Left lung (tissue), 4 donors: ENCODE measurements at regions not wholly inside any gene's neighbourhood (a gene's known extent, or its start where the extent isn't known, plus 50 kb on each side); places are given as distances from the start of the nearest gene placed in this dataset.
"Not testable (repeated sequence)": the region's sequence is repeated elsewhere in the genome, so short reads cannot be mapped to it uniquely, and the experiment has no call there.

Source experiments
- ATAC-seq: fragments of 200-7000 bp; cut with Tn5 transposase; one replicate; pipeline ENCODE4 v1.9.1; 2020; ENCODE audit warnings: moderate library complexity
- DNase-seq, 4 donors: peaks; one replicate each; pipeline ENCODE4 v3.0.0-alpha.2; 2013 to 2020
- H3K27ac ChIP-seq, 2 donors: fragments of 200-600 bp; sonication (generic) in 1 of 2; one replicate each; pipeline versions ENCODE4 v1.5.0 to v1.8.0; 2020 to 2021
- H3K27me3 ChIP-seq, 2 donors: fragments of 200-600 bp; sonication (generic) in 1 of 2; one replicate each; pipeline versions ENCODE4 v1.5.0 to v1.8.0; 2020 to 2021
- H3K36me3 ChIP-seq, 2 donors: fragments of 200-600 bp; sonication (generic) in 1 of 2; one replicate each; pipeline versions ENCODE4 v1.5.0 to v1.8.0; 2020 to 2021
- H3K4me1 ChIP-seq, 2 donors: fragments of 200-600 bp; one replicate each; pipeline ENCODE4 v1.8.0; 2021
- H3K4me3 ChIP-seq, 2 donors: fragments of 200-600 bp; sonication (generic) in 1 of 2; one replicate each; pipeline versions ENCODE4 v1.5.0 to v1.8.0; 2020 to 2021; ENCODE audit warnings: mild to moderate bottlenecking in 1 of 2
- H3K9me3 ChIP-seq, 2 donors: fragments of 200-600 bp; sonication (generic) in 1 of 2; one replicate each; pipeline versions ENCODE4 v1.5.0 to v1.8.0; 2020 to 2021
- intact Hi-C, 2 donors: fragments of 100-400 bp; cut with DNase I; formaldehyde crosslinking; loops; one replicate each; pipeline versions ENCODE4 v1.11.2 to v1.14.2; 2022
- donor health status: DM: no; HTN: yes; CAD: no.
- donor health status: DM: no; HTN: no; CAD: no.

DNA sequence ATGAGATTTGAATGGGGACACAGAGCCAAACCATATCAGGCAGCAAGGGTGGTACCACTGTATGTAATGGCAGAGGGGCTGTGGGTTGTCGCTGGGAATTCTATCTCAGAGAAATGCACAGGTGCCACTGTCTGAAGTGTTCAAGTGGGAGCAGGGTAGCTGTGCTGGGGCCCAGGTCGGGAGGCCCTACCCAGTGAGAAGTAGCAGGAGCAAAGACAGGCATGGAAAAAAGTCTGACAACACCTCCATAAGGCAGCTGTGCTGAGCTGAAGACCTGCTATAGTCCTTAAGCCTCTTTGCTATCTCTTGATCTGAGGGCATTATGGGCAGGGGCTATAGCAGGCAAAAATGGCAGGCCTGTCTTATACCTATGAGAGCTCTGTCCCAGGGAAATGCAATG, 638.3 kb upstream of the TPTE start:
- H3K27me3 ChIP-seq, H3K4me3 ChIP-seq, H3K27ac ChIP-seq, H3K36me3 ChIP-seq, H3K4me1 ChIP-seq, ATAC-seq, intact Hi-C loops: not testable (repeated sequence)
- peaks cover 0 to 45% of the 10 kb centered on the region in 2 donors for H3K9me3 ChIP-seq
- DNase-seq, result peak in 1 of 4 donors; percentile 66

DNA sequence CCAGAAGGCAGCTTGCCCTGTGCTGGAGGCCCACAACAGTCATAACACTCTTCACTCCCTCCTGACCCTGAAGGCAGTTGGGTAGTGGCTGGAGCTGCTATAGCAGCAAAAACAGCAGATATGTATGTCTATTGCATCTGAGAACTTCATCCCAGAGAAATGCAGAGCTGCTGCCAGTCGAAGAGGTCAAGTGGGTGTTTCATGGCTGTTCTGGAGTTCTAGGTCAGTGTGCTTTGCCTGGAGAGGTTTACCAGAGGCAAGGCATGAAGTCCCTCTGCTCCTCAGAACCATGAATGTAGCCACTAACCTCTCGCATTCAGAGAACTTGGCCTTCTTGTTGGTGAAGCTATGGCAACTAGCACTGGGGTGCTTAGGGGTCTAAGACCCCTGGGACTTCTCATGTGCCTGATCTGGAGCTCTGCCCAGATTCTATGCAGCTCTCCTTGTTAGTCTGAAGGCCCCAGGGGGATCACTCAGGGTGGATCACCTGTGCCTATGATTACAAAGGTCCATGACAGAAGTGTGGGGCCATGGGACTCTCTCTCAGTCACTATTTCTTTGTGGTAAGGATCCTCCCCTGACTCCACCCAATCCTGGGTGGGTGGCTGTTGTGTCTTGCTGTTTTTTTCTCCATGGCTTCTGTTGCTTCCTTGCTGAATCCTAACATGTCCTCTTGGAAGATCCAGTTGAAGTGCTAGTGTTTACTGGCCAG, 637.7 kb upstream of the TPTE start:
- ATAC-seq, H3K36me3 ChIP-seq, intact Hi-C loops, DNase-seq, H3K27me3 ChIP-seq, H3K27ac ChIP-seq, H3K4me3 ChIP-seq, H3K4me1 ChIP-seq: not testable (repeated sequence)
- H3K9me3 ChIP-seq, result peaks cover 0 to 41% of the 10 kb centered on the region in 2 donors

DNA sequence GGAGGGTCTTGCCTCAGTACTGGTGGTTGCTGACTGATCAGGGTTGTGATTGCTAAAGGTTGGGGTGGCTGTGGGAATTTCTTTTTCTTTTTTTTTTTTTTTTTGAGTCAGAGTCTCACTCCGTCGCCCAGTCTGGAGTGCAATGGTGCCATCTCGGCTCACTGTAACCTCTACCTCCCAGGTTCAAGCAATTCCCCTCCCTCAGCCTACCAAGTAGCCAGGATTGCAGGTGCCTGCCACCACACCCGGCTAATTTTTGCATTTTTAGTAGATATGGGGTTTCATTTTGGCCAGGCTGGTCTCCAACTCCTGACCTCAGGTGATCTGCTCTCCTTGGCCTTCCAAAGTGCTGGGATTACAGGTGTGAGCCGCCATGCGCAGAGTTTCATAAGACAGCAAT, 632.9 kb upstream of the TPTE start:
- H3K4me1 ChIP-seq, H3K27me3 ChIP-seq, H3K4me3 ChIP-seq, DNase-seq, H3K27ac ChIP-seq, intact Hi-C loops, H3K36me3 ChIP-seq, ATAC-seq: not testable (repeated sequence)
- H3K9me3 ChIP-seq, result peaks cover 0 to 15% of the 10 kb centered on the region in 2 donors

DNA sequence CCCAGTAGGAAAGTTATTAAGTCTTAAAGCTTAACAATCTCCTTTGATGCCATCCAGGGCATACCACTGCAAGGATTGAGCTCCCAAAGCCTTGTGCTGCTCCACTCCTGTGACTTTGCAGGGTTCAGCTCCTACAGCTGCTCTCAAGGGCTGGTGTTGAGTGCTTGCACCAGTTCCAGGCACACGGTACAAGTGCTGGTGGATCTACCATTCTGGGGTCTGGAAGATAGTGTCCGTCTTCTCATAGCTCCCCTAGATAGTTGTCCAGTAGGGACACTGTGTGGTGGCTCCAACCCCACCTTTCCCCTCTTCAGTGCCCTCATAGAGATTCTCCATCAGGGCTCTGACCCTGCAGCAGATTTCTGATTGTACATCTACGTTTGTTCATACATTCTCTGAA, 617.8 kb upstream of the TPTE start:
- H3K4me3 ChIP-seq, H3K36me3 ChIP-seq, H3K4me1 ChIP-seq, H3K27me3 ChIP-seq, H3K27ac ChIP-seq, ATAC-seq, DNase-seq, intact Hi-C loops: not testable (repeated sequence)
- peaks cover 0 to 27% of the 10 kb centered on the region in 2 donors for H3K9me3 ChIP-seq

DNA sequence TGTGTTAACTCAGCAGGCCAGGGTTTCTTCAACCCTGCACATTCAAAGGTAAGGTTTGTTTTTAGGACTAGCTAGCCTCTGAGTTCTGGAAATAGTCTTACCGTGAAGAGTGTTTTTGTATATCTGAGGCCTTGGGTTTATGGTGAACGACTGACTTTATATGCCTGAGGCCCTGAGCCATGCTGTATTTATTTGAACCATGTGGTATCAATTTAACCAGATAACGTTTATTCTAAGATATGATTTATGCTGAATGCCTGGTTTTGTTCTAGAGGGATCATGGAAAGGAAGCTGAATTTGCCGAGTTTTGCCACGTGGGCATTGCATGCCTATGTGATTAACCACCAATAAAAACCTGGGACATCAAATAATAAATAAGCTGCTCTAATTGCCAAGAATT, 607.2 kb upstream of the TPTE start:
- ATAC-seq, DNase-seq, H3K27ac ChIP-seq, H3K4me1 ChIP-seq, H3K4me3 ChIP-seq, intact Hi-C loops, H3K27me3 ChIP-seq, H3K36me3 ChIP-seq: not testable (repeated sequence)
- peaks cover 0 to 13% of the 10 kb centered on the region in 2 donors for H3K9me3 ChIP-seq

DNA sequence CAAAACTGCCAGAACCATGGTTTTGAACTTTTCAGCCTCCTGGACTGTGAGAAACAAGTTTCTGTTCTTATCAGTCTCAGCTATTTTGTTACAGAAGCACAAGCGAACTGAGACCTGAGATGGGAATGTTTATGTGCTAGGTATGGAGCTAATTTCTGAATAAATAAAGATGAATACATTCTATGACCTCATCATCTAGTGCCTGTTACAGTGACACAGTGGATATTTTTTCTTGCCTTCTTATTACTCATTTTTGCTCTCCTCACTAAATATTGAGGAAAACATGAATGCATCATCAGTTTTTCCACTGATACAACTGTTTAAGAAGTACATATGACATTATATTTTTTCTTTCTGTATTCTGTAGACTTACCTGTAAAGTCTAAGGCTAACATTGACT, 601.9 kb upstream of the TPTE start:
- H3K4me1 ChIP-seq, DNase-seq, intact Hi-C loops, H3K27me3 ChIP-seq, ATAC-seq, H3K4me3 ChIP-seq, H3K27ac ChIP-seq, H3K36me3 ChIP-seq: not testable (repeated sequence)
- H3K9me3 ChIP-seq, result peaks cover 0 to 16% of the 10 kb centered on the region in 2 donors

DNA sequence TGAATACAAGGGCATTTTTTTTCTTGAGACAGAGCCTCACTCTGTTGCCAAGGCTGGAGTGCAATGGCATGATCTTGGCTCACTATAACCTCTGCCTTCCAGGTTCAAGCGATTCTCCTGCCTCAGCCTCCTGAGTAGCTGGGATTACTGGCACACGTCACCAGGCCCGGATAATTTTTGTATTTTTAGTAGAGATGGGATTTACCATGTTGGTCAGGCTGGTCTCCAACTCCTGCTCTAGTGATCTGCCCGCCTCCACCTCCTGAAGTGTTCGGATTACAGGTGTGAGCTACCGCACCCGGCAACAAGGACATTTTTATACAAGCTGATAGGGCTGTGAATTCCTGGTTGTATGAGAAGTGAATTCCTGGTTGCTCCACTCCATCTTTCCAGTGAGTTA, 577.7 kb upstream of the TPTE start:
- DNase-seq, result peak in 1 of 4 donors; percentile 39
- H3K27me3 ChIP-seq, intact Hi-C loops, H3K4me1 ChIP-seq, ATAC-seq, H3K27ac ChIP-seq, H3K4me3 ChIP-seq, H3K36me3 ChIP-seq: not testable (repeated sequence)
- peaks cover 2 to 56% of the 10 kb centered on the region in 2 donors for H3K9me3 ChIP-seq

DNA sequence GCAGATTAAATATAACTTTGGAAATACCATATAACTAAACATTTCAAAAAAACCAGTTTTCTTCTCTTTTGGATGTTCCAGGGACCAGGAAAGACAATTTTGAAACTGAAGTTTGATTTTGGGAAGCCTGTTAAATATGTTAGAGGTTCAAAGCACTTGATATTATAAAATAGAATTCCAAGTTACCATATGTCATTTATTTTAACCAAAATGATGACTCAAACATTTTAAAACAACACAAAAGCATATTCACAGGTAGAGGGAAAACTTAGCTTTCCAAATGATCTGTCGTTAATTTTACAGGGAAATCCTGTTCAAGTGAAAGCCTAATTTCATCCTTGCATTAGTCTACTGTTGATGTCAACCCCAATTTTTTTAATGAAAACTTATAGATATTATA, 575.3 kb upstream of the TPTE start:
- H3K36me3 ChIP-seq, H3K27me3 ChIP-seq, intact Hi-C loops, ATAC-seq, DNase-seq, H3K27ac ChIP-seq, H3K4me3 ChIP-seq, H3K4me1 ChIP-seq: not testable (repeated sequence)
- H3K9me3 ChIP-seq, result peaks cover 2 to 63% of the 10 kb centered on the region in 2 donors

DNA sequence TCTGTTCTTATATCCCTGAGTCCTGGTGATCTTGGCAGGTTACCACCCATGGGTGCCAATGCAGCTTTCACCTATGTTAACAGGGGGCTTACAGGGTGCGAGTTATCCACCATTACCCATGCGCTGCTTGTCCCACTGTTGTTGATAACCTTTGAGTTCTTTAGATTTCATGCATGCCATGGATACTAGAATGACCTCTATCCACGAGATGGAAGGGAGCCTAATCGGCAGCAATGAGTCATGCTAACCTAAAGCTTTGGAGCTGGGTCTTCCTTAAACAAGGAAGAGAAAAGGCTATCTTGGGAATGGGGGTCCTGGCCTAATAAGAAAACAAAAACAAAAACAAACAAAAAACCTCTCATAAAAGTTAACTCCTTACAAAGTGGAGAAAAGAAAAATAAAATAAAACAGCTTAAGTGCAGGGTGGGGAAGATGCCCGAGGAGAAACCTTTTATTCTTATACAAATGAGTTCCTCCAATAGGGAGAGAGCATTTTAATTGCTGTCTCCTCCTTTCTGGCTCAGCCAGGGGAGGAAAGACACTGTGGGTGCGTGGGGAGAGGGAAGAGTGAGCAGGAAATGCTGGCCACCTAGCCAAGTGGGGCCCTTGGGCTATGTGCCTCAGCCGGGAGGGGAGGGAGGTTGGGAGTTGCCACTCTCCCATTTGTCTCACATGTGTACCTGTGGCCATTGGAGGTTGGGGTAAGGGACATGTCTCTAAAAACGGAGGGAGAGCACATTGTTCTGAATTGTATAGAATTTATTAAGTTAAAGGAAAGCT, 571.7 kb upstream of the TPTE start:
- ATAC-seq, H3K27me3 ChIP-seq, H3K36me3 ChIP-seq, intact Hi-C loops, H3K4me3 ChIP-seq, H3K4me1 ChIP-seq, H3K27ac ChIP-seq: not testable (repeated sequence)
- DNase-seq, result peak in 1 of 4 donors; percentile 74
- peaks cover 2 to 50% of the 10 kb centered on the region in 2 donors for H3K9me3 ChIP-seq

DNA sequence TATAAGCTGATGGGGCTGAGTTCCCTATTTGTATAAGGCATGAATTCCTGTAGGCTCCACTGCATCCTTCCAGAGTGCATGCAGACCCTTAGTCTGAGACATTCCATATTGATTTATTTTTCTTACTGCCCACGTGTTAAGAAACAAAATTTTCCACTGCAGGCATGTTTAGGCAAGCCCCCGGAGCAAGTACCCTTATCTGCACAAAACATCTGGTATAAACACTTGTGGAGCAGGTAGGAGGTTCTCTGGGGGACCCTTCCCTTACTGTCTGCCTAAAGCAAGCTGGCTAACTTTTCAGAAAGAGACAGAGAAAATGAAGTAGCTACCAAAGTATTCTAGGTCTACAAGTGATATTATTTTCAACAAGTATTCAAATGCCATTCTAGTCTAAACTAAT, 571.0 kb upstream of the TPTE start:
- H3K27ac ChIP-seq, intact Hi-C loops, H3K36me3 ChIP-seq, ATAC-seq, H3K27me3 ChIP-seq, DNase-seq, H3K4me1 ChIP-seq, H3K4me3 ChIP-seq: not testable (repeated sequence)
- H3K9me3 ChIP-seq, result peaks cover 2 to 44% of the 10 kb centered on the region in 2 donors

DNA sequence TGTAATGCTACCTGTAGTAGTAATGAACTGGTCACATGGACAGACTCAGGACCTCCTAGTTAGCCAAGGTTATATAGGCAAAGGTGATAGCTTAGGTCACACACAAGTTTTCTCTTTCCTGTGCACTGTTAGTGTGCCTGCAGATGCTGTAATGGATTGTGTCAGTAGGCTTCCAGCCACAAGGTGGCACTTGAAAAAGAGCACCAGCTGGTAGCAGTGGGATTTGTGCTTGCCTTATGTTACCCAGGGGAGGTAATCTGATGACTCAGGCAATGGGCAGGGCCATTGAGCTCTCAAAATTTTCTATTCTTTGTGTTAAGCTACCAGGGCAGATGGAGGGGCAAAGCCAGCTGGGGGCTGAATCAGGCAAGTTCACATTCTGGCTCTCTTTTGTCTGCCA, 562.6 kb upstream of the TPTE start:
- H3K4me3 ChIP-seq, DNase-seq, H3K36me3 ChIP-seq, H3K27me3 ChIP-seq, H3K4me1 ChIP-seq, intact Hi-C loops, ATAC-seq, H3K27ac ChIP-seq: not testable (repeated sequence)
- H3K9me3 ChIP-seq, result peaks cover 0 to 17% of the 10 kb centered on the region in 2 donors

DNA sequence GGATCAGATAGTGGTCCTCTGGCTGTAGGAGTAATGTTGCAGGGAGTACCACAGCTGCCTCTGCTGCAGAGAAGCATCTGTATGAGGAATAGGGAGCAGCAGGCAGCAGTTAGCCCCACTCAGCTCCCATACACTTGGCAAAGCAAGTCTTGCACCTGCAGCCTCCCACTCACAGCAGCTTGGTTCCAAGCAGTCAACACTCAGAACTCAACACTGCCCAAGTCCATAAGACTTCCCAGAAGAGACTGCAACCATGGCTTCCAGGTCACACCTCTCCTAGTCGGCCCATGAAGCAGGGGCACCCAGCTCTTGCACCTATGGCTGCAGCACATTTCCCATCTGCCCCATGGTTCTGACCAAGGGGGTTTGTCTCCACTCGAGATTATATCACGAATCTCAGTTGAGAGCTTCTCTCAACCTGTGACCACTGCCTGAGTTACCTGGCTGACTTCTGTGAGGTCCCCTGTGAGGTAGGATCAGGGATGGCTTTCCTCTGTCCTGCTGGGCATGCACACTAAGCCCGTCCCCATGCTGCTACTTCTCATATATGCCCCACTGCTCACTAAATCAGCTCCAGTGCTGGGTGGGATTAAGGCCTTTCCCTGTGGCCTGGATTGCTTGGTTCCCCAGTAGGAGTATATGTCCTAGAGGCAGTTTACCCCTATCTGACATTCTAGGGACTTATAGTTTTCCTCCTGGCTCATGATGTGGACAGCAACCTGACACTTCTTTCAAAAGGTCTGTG, 562.0 kb upstream of the TPTE start:
- DNase-seq, H3K27ac ChIP-seq, H3K27me3 ChIP-seq: not testable (repeated sequence)

DNA sequence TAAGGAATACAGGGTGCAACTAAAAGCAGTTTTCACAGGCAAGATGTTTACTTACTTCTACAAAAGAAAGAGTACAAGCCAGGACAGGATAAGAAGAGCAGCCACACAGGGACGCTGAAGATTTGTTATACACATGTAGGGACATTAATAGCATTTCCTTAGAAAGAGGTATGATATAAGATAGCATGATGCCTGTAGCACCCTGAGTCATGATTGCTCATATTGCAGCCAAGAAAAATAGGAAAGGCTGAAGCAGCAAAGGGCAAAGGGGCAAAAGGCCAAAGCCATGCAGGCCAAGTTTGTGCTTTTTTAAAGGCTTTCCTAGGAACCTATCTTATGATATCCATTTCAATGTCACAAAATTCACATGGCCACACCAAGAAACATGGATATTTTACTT, 552.0 kb upstream of the TPTE start:
- peaks cover 0 to 20% of the 10 kb centered on the region in 2 donors for H3K9me3 ChIP-seq
- H3K4me1 ChIP-seq, H3K27me3 ChIP-seq, intact Hi-C loops, H3K27ac ChIP-seq, H3K36me3 ChIP-seq, ATAC-seq, H3K4me3 ChIP-seq, DNase-seq: not testable (repeated sequence)

More for the DNA sequence above, 562.0 kb upstream of the TPTE start:
- H3K36me3 ChIP-seq, intact Hi-C loops, ATAC-seq, H3K4me3 ChIP-seq, H3K4me1 ChIP-seq: not testable (repeated sequence)
- H3K9me3 ChIP-seq, result peaks cover 0 to 17% of the 10 kb centered on the region in 2 donors
